Nephron progenitor cell (in vitro differentiated cells): ENCODE measurements at regions not wholly inside any gene's neighbourhood (a gene's known extent, or its start where the extent isn't known, plus 50 kb on each side); places are given as distances from the start of the nearest gene placed in this dataset.

Source experiments
- DNase-seq: peaks from one replicate; pipeline ENCODE4 v3.0.0; 2021
- H3K27ac Mint-ChIP-seq: 2 replicates; pipeline ENCODE4 v1.8.0; 2021; ENCODE audit warnings: mild to moderate bottlenecking, moderate library complexity, mixed read lengths
- H3K27me3 Mint-ChIP-seq: 2 replicates; pipeline ENCODE4 v1.8.0; 2021; ENCODE audit warnings: mild to moderate bottlenecking, low read depth, mixed read lengths; ENCODE audit not compliant: poor library complexity
- H3K36me3 Mint-ChIP-seq: 2 replicates; pipeline ENCODE4 v1.8.0; 2021; ENCODE audit warnings: low read depth, mixed read lengths
- H3K4me1 Mint-ChIP-seq: 2 replicates; pipeline ENCODE4 v1.8.0; 2021; ENCODE audit warnings: mixed read lengths
- H3K4me3 Mint-ChIP-seq: 2 replicates; pipeline ENCODE4 v1.8.0; 2021; ENCODE audit warnings: mild to moderate bottlenecking, moderate library complexity, mixed read lengths
- H3K9me3 Mint-ChIP-seq: 2 replicates; pipeline ENCODE4 v1.8.0; 2021; ENCODE audit warnings: mild to moderate bottlenecking, moderate library complexity, mixed read lengths
- CTCF ChIP-seq: fragments of 200-600 bp; sonication (generic); IDR thresholded peaks from 2 replicates; pipeline ENCODE4 v1.5.0; 2021; ENCODE audit warnings: antibody characterized with exemption

- Mint-ChIP-seq H3K4me1 (peaks cover 9% of the 10 kb centered on the region), H3K27me3 (peaks cover 3% of the 10 kb centered on the region), H3K9me3 (peaks cover 33% of the 10 kb centered on the region), H3K4me3 (no peak overlapping the region), H3K27ac (no peak overlapping the region), H3K36me3 (peaks cover 5% of the 10 kb centered on the region)
- no peak for TF ChIP-seq CTCF
- DNase-seq, result no peak
Measured at GRCh38 chr12:92603741-92604432, 98.9 kb upstream of the PLEKHG7 start.

- peaks cover 3% of the 10 kb centered on the region for H3K27me3 Mint-ChIP-seq
- H3K36me3 Mint-ChIP-seq, result peaks cover 5% of the 10 kb centered on the region
- no peak for DNase-seq
- peaks cover 33% of the 10 kb centered on the region for H3K9me3 Mint-ChIP-seq
- no peak for TF ChIP-seq CTCF
- no peak overlapping the region for H3K27ac Mint-ChIP-seq
- H3K4me1 Mint-ChIP-seq, result peaks cover 1% of the 10 kb centered on the region
- no peak overlapping the region for H3K4me3 Mint-ChIP-seq
Measured at GRCh38 chr12:92602930-92603623, 99.7 kb upstream of the PLEKHG7 start.

GRCh38 chr12:92602476-92602875 is 100.3 kb upstream of the PLEKHG7 start:
- Mint-ChIP-seq H3K4me1 (no peaks in the 10 kb centered on the region), H3K9me3 (peaks cover 33% of the 10 kb centered on the region), H3K27me3 (peaks cover 3% of the 10 kb centered on the region), H3K27ac (no peak overlapping the region), H3K4me3 (no peak overlapping the region), H3K36me3 (peaks cover 5% of the 10 kb centered on the region)
- no peak for TF ChIP-seq CTCF
- no peak for DNase-seq

GRCh38 chr12:92601680-92602079 is 101.1 kb upstream of the PLEKHG7 start:
- Mint-ChIP-seq H3K27ac (no peak overlapping the region), H3K27me3 (peaks cover 3% of the 10 kb centered on the region), H3K9me3 (peaks cover 33% of the 10 kb centered on the region), H3K4me1 (no peaks in the 10 kb centered on the region), H3K36me3 (peaks cover 5% of the 10 kb centered on the region), H3K4me3 (no peak overlapping the region)
- no peak for TF ChIP-seq CTCF
- no peak for DNase-seq

GRCh38 chr12:92601176-92601575 is 101.6 kb upstream of the PLEKHG7 start:
- TF ChIP-seq CTCF, result no peak
- no peak for DNase-seq
- no peak overlapping the region for H3K27ac Mint-ChIP-seq
- H3K4me3 Mint-ChIP-seq, result no peak overlapping the region
- peaks cover 33% of the 10 kb centered on the region for H3K9me3 Mint-ChIP-seq
- H3K36me3 Mint-ChIP-seq, result peaks cover 5% of the 10 kb centered on the region
- peaks cover 3% of the 10 kb centered on the region for H3K4me1 Mint-ChIP-seq
- peaks cover 3% of the 10 kb centered on the region for H3K27me3 Mint-ChIP-seq

GRCh38 chr12:92600052-92600451 is 102.7 kb upstream of the PLEKHG7 start:
- Mint-ChIP-seq H3K27ac (no peak overlapping the region), H3K4me3 (no peak overlapping the region), H3K27me3 (peaks cover 3% of the 10 kb centered on the region), H3K4me1 (peaks cover 5% of the 10 kb centered on the region), H3K36me3 (peaks cover 5% of the 10 kb centered on the region), H3K9me3 (peaks cover 37% of the 10 kb centered on the region)
- TF ChIP-seq CTCF, result no peak
- no peak for DNase-seq
